Fibroblast of the aortic adventitia (primary cell): ENCODE measurements at regions not wholly inside any gene's neighbourhood (a gene's known extent, or its start where the extent isn't known, plus 50 kb on each side); places are given as distances from the start of the nearest gene placed in this dataset. TPM values are rescaled to one million over a fixed set of nuclear protein-coding genes. Genes with fewer than 3 reads are reported as not detected.
"Not testable (repeated sequence)": the region's sequence is repeated elsewhere in the genome, so short reads cannot be mapped to it uniquely, and the experiment has no call there.

Experiments used
- DNase-seq: peaks from one replicate; pipeline ENCODE4 v3.0.0-alpha.2; 2010; ENCODE audit warnings: low read depth
- H3K4me3 ChIP-seq: 2 replicates; pipeline ENCODE4 v1.5.1; 2011; ENCODE audit warnings: low read depth, mild to moderate bottlenecking, control low read depth, low read length, moderate library complexity
- CTCF ChIP-seq: IDR thresholded peaks from 2 replicates; pipeline ENCODE4 v1.5.1; 2011; ENCODE audit warnings: mild to moderate bottlenecking, low read length, control low read depth, inconsistent platforms; ENCODE audit not compliant: insufficient read depth
- small RNA-seq: library from RNA; depleted of rRNA; stranded (forward); fragments of <200 nt; gene quantifications from one replicate; pipeline ENCODE3, GENCODE V24; 2012

GRCh38 chr20:30419466-30419865 is 838.0 kb upstream of the DEFB115 start:
- TF ChIP-seq CTCF = no peak
- no peak overlapping the region for H3K4me3 ChIP-seq
- DNase-seq = no peak

GRCh38 chr20:30419871-30420420 is 837.5 kb upstream of the DEFB115 start:
- H3K4me3 ChIP-seq, DNase-seq: not testable (repeated sequence)

Small RNA genes in the stretch of these regions (small RNA-seq; reads per million reads assigned to genes)
- gene CFTRP3 (not detected), gene MLLT10P1 (not detected), gene RF00019 (not detected)
